Hematopoietic multipotent progenitor cell treated with erythropoietin and hydrocortisone succinate and interleukin-3 and kit ligand, for 17 days (in vitro differentiated cells): ENCODE measurements at regions not wholly inside any gene's neighbourhood (a gene's known extent, or its start where the extent isn't known, plus 50 kb on each side); places are given as distances from the start of the nearest gene placed in this dataset.
"Not testable (repeated sequence)": the region's sequence is repeated elsewhere in the genome, so short reads cannot be mapped to it uniquely, and the experiment has no call there.

Experiments used
- DNase-seq: peaks from one replicate; pipeline ENCODE4 v3.0.0-alpha.2; 2015; ENCODE audit warnings: low spot score

DNA sequence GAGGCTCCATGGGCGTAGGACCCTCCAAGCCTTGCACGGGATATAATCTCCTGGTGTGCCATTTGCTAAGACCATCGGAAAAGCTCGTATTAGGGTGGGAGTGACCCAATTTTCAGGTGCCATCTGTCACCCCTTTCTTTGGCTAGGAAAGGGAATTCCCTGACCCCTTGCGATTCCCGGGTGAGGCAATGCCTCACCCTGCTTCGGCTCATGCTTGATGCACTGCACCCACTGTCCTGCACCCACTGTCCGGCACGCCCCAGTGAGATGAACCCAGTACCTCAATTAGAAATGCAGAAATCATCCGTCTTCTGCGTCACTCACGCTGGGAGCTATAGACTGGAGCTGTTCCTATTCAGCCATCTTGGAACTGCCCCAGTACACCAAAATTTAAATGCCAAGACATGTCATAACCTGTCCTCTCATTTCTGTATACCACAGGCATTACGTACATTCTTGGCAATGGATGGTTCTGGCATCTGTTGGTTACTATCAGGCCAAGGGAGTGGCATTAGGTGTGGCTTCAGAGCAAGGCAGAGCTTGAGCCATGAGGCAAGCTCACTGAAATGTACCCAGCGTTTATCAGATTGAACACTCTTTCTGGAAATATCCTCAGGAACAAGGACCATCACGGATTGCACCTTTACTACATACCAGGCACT lies 95.4 kb upstream of the GALNT18 start:
- no peak for DNase-seq

DNA sequence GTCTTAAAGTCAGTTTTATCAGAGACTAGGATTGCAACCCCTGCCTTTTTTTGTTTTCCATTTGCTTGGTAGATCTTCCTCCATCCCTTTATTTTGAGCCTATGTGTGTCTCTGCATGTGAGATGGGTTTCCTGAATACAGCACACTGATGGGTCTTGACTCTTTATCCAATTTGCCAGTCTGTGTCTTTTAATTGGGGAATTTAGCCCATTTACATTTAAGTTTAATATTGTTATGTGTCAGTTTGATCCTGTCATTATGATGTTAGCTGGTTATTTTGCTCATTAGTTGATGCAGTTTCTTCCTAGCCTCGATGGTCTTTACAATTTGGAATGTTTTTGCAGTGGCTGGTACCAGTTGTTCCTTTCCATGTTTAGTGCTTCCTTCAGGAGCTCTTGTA lies 93.3 kb upstream of the GALNT18 start:
- not testable (repeated sequence) for DNase-seq

DNA sequence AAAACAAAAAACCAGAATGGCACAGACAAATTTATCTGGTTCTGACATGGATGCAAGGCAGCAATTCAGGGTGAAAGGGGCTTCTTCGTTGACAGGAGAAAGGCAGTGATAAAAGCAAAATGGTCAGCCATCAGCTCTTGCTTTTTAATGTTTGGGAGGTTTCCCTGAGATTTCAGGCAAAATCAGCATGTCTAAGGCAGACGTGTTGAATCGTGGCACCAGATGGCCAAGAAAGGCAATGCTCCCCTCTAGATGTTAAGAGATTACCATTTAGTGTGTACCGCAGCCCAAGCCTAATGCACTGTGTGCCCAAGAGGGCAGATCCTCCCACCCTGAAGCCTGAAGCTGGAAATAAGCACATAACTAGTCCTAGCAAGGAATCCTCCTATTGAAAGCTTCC lies 88.8 kb upstream of the GALNT18 start:
- no peak for DNase-seq

DNA sequence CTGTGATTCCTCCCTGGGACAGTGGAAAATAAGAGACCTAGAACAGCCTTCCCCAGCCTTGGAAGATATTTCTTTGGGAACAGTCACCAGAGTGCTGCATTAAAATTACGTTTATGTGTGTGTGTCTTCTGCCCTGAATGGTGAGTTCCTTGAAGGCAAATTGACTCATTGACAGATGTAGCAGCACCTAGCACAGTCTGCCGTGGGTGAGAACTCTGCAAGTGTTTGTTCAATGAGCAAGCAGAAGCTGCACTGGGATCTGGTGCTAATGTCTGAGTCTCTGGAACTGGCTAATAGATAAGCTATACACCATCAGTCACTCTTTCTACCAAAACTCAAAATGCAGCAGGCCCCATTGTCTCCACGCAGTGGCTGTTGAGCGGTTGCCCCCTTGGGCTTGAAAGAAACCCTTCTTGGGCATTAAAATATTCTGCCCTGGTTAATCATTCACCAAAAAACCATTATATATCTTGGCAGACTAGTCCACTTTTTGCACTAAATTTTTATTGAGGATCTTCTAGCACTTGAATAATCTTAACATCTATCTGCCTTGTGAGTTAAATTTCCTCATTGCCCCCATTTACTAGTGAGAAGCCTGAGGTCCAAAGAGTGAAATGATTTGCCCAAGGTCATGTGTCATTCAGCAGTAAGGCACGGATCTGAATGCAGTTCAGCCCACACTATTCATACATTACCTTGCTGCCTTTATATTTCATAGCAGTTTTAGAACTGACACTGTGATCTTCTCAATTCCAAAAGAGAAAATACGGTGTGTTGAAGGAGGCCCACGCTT lies 87.8 kb upstream of the GALNT18 start:
- no peak for DNase-seq

DNA sequence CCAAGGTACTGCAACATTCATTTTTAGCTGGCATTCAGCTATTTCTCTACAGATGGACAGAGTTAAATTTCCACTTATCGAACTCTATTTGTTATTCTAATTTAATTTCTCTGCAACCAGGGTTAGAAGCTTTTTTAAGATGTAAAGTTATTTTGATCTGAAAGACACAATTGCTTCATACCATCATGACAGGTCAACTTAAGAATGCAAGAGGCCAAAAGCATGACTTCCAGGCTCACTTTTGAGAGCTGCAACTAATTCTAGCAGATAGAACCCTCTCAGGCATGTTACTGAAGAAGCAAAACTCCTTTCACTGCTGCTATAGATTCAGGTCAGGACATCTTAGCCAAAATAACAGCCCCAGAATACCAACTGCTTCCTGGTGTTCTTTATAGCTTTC lies 86.5 kb upstream of the GALNT18 start:
- no peak for DNase-seq

GRCh38 chr11:11706028-11706427 lies 84.2 kb upstream of the GALNT18 start:
- DNase-seq: no peak

DNA sequence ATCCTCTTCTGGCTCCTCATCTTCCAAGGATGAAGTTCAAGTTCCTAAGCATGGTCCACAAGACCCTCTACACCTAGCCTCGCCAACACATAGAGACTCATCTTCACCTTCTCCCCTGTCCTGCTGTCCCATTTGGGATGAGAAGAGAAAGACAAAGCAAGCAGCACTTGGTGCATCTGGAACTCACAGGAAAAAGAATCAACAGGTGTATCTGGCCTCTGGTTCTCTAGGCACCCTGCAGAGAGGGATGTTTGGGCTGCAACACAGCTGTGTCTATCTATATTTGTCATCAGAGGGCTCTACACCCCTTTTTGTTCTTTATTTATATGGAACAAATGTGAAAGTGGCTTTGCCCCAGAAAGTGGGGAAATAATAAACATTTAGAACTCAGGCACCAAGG lies 82.1 kb upstream of the GALNT18 start:
- no peak for DNase-seq

DNA sequence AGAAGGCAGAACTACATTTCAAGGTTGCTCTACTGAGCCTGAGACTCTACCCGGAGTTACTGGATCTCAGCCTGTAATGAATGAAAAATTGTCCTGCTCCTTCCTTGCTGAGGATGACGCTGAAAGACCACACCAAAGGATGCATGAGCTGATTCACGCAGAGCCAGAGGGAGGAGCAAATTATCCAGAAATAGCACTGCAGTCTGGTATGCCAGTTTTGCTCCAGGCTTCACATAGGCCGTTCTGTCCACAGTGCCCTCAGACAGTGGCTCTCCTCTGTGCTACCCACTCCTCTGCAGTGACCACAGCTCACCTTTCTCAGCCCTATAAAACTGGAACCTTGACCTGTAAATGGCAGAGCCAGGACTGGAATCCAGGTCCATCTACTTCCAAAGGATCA lies 79.3 kb upstream of the GALNT18 start:
- no peak for DNase-seq

DNA sequence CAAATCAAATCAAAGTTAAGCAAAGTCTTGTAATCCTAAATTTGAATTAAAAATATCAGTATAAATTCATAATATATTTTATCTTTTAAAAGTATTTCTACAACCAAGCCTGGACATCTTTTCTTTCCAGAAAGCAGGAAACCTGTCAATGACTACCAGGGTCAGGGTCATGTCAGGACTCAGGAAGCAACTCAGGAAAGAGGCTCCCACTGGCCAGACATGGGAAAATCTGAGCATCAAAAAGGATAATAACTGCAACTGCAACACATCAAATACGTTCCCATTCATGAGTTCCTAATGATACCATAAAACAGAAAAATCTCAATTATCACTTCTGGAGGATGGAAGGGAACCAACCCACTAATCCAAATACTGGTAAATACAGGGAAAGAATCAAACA lies 76.0 kb upstream of the GALNT18 start:
- DNase-seq: no peak

GRCh38 chr11:11691296-11692151 lies 69.7 kb upstream of the GALNT18 start:
- DNase-seq: no peak

GRCh38 chr11:11681536-11681935 lies 59.7 kb upstream of the GALNT18 start:
- no peak for DNase-seq

- DNase-seq: no peak
Observed at GRCh38 chr11:11677672-11678356, 56.0 kb upstream of the GALNT18 start.

DNA sequence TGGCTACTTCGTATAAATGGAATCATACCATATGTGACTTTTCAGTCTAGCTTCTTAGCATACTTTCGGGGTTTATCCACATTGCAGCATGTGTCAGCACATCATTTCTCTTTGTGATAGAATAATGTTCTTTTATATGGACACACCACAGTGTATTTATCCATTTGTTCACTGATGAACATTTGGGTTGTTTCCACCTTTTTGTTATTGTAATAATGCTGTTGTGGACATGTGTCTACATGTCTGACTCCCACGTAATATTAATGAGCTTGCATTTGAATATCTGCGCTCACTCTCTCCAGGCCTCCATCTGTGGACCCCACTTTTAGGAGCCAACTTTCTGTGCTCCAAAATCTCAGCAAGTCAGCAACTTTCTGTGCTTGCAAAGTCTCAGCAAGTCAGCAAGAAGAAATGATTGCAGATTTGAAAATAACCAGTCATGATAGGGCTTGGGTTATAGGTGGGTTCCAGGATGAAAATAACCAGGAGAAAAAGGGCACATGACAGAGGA lies 53.9 kb upstream of the GALNT18 start:
- DNase-seq: no peak

DNA sequence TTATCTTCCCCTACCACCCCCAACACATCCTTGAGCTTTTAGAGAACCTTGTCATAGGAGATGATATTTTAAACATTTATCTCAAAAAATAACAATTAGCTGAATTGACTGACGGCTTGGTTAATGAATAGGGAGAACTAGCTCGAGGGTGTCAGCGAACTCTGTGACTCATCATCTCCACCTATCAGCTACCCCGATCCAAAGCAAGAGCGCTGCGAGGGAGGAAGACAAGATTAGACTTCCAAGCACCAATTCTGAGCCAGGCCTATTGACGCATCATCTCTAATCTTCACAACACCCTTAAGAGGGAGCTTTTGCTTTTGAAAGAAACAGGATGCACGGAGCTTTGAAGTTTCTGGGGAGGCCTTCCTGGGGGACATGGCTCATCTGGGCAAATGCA lies 51.0 kb upstream of the GALNT18 start:
- no peak for DNase-seq

- DNase-seq: no peak
Observed at GRCh38 chr11:11672101-11672500, 50.3 kb upstream of the GALNT18 start.
